ENCODE measurements at regions not wholly inside any gene's neighbourhood (a gene's known extent, or its start where the extent isn't known, plus 50 kb on each side); places are given as distances from the start of the nearest gene placed in this dataset.
"Not testable (repeated sequence)": the region's sequence is repeated elsewhere in the genome, so short reads cannot be mapped to it uniquely, and the experiment has no call there.

DNA sequence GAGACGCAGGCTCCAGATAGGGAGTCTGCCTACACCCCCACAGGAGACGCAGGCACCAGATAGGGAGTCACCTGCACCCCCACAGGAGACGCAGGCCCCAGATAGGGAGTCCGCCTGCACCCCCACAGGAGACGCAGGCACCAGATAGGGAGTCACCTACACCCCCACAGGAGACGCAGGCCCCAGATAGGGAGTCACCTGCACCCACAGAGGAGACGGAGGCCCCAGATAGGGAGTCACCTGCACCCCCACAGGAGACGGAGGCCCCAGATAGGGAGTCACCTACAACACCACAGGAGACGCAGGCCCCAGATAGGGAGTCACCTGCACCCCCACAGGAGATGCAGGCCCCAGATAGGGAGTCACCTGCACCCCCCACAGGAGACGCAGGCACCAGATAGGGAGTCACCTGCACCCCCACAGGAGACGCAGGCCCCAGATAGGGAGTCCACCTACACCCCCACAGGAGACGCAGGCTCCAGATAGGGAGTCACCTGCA, 77.2 kb upstream of the PPP2R2D start:
- not testable (repeated sequence) for H3K27ac ChIP-seq, H3K4me3 ChIP-seq

DNA sequence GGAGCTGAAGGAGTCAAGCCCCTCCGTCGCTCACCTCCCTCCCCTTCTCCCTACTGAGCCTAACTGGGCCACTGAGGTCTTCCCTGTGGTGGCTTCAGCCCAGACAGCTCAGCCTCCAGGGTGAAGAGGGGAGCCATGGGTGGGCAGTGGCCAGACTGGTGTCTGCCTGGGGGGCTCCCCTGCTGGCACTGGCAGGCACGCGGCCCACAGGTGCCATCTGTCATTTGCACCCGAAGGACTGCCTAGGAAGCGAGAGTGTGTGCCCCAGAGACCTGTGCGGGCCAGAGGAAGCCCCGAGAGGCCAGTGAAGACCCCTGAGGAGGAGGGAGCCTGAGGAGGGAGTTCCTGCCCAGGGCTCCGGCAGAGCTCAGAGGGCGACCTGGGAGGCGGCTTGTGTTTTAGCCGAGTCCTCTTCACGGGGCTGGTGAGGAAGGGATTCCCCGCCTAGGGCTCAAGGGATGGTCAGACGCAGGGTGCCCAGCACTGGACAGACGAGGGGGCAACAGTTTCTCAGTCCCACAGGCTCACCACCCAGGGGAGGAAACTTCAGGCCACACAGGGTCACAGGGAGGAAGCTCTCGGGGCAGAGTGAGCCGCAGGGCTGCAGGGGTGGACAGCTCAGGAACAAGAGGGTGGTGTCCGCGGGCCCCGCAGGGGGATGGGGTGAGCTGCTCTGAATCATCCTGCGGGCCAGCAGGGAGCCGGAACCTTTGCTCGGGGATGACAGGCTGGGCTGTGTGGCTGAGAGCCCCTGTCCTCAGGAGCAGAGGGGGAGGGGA, 76.2 kb upstream of the PPP2R2D start:
- Histone ChIP-seq H3K4me3 (no peak overlapping the region), H3K27ac (no peak overlapping the region)

DNA sequence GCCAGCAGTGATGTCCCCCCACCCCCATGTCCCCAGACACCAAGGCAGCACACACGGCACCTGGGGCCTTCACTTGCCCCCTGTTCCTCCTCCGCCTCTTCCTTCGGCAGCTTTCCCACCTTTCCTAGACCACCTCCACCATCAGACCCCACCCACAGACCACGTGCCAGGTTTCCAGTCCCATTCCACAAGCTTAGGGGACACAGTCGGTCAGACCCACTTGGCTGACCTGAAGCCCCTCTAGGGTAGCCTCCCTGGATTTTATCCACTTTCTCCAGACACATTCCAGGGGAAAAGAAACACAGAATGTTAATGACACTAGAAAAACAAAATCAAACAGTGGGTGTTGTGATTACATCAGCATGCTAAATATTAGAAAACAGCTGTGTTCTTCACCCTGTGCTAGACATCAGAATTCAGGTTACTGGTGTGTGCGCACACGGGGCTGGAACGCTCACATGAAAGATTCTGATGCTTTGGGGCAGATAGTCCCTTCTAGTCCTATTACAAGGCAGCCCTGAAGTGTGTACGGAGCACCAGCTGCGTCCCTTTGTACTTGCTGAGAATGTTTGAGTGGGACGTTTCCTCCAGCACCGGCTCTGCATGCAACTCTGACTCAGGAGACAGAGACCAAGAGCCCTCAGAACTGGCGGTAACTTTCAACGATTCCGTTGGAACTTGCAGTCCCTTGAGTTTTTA, 75.5 kb upstream of the PPP2R2D start:
- no peak overlapping the region for H3K4me3 ChIP-seq
- no peak overlapping the region for H3K27ac ChIP-seq

DNA sequence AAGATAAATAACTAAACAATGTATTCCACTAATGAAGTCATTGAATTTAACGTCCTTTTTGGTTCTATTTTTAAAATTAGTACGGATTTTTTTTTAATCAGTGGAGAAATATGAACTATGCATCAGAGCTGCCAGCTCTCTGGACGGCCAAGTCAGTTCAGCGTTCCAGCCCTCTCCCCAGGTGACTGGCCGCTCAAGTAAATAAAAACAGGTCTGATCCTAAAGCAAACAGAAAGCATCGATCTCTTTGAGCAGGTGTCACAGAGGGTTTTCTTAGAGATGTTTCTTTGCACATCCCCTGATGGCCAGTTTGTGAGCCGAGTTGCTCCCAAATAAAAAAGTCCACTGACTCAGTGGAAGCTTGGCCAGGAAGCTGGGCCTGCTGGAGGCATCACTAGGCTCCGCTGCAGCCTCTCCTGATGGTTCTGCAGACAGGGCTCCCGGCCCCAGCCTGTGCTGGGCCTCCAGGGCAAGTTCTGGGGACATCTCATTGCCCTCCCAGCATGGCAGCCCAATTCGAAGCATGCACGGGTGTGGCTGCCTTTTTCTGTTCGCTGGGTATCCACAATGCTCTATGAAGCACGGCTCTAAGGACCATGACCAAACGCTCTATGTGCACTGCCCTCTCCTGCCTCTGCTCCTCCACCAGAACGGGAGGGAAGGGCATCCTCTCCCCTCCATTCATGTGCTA, 74.7 kb upstream of the PPP2R2D start:
- H3K4me3 ChIP-seq: no peak overlapping the region
- H3K27ac ChIP-seq: no peak overlapping the region

DNA sequence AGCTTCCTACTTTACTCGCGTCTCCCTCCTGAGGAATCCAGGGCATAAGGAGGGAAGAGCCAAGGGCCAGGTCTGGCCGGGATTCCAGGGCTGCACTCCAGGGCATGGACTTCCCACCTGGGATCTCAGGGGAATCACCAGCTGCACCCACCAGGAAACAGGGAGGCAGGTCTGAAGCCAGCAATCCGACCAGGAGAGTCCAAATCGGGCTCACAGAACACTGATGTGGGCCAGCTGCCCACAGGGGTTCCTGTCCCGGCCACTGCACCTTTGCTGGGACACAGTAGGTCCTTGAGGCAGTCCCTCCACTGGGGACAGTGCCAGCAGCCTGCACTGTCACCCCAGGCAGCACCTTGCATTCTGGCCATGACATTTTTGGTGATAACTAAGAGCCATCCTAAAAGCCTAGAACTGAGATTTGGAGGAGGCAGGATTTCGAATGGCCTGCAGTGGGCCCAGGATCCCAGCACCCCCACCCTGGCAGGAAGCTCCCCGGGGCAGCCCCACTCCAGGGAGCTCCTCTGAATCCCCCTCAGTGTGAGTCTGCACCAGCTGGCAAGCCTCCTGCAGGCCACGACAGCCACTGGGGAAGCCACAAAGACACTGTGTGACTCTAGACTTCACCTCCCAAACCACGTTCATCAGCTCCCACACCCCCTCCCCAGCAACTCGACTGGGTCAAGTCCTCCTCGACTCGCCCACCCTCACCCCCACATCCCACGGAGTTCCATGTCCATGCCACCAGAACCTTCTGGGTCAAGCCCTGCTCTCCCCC, 71.5 kb upstream of the PPP2R2D start:
- H3K27ac ChIP-seq: no peak overlapping the region
- no peak overlapping the region for H3K4me3 ChIP-seq

DNA sequence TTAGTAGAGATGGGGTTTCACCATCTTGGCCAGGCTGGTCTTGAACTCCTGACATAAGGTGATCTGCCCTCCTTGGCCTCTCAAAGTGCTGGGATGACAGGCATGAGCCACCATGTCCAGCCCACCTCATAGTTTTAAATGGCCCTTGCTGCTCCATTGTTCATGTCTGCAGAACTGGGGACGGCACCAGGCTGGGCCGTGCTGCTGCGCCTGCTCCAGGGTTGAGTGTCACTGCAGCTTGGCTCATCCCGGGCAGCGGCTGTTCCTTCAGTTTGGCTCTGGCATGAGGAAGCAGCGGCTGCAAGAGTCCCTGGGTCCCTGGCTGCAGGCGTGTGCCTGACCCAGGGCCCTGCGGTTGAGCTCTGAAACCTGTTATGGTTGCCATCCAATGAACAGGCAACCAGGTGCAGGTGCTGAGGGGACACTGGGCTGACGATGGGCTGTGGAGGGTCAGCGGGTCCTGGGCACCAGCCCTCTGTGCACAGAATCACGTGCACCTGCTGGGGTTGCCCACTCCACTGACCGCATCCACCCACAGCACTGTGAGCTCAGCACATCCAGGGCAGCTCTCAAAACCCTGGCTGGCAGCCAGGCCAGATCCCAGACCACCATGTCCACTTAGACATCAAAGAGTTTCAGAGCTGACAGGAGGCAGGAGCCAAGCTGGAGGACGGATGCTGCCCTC, 70.2 kb upstream of the PPP2R2D start:
- Histone ChIP-seq H3K4me3 (no peak overlapping the region), H3K27ac (no peak overlapping the region)

DNA sequence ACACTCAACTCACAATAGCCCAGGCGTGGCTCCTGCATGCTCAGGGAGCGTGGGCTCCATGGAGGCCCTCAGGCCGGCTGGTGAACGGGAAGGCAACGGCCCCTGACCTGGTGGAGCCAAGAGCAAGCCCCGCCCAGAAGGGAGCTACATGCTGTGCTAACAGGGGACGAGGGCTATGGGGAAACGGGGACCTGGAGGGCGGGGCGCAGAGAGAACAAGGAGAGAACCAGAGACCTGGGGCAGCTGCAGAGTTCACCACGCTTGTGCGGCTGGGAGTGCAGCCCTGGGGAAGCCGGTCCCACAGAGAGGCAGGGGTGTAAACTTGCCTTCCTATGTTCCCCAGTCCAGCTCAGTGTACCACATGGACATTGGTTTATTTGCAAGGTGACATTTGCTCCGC, 69.2 kb upstream of the PPP2R2D start:
- H3K4me3 ChIP-seq: no peak overlapping the region
- H3K27ac ChIP-seq: no peak overlapping the region

DNA sequence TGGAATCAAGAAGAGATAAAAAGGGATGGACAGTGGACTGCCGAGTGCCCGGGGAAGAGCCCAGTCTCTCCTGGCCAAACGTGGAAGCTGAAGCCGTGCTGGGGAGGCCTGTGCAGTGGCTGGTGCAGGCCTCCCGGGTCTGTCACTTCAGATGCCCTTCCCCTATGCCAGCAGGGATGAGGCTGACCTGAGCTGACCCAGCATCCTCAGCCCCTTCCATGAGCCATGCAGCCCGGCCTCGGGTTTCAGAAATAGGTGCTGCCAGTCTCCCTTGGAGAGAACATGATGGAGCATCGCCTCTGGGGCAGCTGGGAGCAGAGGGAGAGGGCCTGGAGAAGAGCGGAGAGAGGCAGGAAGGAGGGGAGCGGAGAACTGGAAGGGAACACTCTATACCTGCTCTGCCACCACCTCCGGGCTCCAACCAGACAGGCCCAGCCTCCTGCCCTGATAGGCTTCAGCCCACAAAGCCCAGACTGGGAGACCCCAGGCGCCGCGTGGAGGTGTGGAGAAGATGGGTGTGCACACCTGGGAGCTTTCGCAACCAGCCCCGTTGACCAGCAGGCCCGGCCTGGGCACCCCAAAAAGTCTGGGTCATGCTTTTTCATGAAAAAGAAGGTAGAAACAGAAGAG, 68.6 kb upstream of the PPP2R2D start:
- no peak overlapping the region for H3K27ac ChIP-seq
- no peak overlapping the region for H3K4me3 ChIP-seq

DNA sequence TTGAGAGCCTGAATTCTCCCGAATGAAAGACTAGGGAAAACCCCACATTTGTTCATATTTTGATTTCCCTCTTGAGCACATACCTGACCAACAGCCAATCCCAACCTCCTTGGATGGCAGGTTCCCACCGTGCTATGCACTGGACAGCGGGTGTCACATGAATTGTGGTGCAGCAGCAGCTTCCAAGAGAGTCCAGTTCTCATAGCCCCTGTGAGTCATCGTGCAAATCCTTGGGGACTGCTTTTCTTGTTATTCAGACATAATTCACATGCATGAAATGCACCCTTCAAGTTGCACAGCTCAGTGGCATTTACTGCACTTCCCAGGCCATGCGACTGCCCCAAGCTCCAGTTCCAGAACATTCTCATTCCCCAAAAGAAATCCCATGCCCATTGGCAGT, 67.8 kb upstream of the PPP2R2D start:
- H3K4me3 ChIP-seq: no peak overlapping the region
- no peak overlapping the region for H3K27ac ChIP-seq

DNA sequence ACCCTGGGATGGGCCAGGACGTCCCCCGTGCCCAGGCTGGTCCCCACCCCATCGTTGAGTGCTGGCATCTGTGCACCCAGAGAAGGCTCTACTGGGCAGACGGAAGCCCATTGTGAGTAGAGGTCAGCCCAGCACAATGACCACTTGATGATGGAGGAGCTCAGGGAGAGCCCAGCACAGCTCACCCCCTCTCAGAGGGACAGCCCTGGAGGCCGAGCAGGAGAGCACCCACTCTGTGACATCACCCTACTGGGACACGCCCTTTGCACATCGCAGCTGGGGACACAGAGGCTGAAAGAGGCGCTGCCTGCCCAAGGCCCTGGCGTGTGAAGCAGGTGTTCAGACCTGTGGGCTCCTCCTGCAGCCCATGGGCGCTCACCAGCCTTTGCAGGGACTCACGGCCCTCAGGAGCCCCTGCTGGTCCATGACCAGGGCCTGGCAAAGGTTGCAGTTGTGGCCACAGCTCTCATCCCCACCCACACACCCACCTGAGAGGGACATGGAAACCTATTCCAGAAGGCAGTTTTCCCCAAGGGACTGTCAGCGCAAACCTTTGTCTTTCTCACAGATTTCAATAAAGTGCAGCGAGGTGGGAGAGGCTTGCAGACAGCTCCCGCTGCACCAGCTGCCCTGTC, 67.2 kb upstream of the PPP2R2D start:
- Histone ChIP-seq H3K27ac (no peak overlapping the region), H3K4me3 (no peak overlapping the region)

DNA sequence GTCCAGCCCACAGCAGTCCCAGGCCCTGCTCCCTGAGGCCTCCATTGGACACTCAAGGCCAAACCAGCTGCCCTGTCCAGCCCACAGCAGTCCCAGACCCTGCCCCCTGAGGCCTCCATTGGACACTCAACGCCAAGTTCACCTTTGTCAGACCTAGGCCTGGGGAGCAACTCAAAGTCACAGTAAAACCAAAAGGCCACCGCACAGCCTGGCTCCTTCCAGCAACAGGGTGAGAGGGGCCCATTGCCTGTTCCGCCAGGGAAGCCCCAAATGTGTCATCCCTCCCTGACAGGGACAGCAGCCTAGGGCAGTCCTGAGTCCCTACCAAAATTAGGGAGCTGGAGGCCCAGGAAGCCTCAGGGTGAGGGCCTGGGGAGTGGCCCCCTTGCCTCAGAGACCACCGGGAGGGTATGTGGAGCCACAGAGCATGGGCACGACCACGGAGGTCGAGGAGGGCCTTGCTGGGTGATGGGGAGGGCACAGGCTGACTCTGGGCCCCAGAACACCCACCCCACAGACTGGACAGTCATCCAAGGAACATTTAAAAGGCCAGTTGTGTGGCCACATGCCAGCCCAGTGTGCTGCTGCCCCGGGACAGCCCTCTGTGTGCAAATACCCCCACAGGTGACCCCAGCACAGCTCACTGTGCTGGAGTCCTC, 66.5 kb upstream of the PPP2R2D start:
- Histone ChIP-seq H3K27ac (no peak overlapping the region), H3K4me3 (no peak overlapping the region)

DNA sequence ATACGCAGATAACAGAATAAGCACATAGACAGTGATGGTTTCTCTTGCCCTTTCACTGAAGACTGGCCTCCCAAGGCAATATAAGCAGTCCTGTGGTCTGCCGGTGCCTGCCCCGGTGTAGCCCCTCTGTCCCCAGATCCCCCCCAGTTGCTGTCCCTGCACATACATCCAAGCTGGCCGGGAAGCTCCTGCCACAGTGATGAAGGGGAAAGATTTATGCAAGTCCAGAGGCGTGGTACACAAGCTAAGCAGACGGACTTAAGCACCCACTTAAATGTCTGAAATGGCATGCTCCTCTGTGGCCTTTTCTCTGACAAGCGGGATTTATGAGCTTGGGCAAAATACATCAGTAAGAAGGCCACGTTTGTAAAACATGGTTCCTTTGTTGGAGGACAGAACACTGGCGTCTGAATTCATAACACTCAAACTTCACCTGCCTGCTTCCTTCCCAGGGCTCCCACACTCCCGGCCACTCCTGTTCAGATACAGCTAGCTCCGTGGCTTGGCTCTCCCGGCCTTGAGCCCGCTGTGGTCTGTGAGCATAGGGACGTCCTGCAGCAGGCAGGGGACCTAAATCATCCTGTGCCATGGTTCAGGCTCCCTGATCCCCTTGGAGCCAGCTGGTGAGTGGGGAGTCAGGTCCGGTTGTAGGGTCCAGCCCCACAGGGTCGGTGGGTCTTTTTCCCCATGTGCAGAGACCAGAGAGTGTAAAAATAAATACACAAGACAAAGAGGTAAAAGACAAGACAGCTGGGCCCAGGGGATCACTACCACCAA, 61.7 kb upstream of the PPP2R2D start:
- Histone ChIP-seq H3K27ac (no peak overlapping the region), H3K4me3 (no peak overlapping the region)

DNA sequence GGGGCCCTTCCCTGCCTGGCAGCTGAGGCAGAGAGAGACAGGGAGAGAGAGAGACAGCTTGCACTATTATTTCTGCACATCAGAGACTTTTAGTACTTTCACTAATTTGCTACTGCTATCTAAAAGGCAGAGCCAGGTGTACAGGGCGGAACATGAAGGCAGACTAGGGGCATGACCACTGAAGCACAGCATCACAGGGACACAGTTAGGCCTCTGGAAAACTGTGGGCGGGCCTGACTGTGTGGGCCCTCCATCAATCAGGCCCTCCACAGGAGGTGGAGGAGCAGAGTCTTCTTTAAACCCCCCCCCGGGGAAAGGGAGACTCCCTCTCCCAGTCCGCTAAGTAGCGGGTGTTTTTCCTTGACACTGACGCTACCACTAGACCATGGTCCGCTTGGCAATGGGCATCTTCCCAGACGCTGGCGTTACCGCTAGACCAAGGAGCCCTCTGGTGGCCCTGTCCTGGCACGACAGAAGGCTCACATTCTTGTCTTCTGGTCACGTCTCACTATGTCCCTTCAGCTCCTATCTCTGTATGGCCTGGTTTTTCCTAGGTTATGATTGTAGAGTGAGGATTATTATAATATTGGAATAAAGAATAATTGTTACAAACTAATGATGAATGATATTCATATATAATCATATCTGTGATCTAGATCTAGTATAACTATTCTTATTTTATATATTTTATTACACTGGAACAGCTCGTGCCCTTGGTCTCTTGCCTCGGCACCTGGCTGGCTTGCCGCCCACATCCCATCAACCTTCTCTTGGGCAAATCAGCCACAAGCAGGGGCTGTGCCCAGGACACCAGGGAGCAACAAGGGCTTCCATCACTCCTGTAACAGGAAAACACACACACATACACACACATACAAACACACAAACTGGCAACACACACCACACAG, 60.7 kb upstream of the PPP2R2D start:
- H3K27ac ChIP-seq, H3K4me3 ChIP-seq: not testable (repeated sequence)

DNA sequence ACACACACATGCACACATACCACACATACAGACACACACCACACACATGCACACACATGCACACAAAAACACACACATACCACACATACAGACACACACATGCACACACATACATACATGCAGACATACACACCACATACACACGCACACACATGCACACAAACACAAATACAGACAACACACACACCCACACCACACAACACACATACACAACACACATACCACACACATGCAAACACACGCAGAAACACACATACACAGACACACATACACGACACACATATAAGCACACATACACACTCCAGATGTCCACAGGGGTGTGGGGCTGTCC, 60.1 kb upstream of the PPP2R2D start:
- Histone ChIP-seq H3K27ac (no peak overlapping the region), H3K4me3 (no peak overlapping the region)

DNA sequence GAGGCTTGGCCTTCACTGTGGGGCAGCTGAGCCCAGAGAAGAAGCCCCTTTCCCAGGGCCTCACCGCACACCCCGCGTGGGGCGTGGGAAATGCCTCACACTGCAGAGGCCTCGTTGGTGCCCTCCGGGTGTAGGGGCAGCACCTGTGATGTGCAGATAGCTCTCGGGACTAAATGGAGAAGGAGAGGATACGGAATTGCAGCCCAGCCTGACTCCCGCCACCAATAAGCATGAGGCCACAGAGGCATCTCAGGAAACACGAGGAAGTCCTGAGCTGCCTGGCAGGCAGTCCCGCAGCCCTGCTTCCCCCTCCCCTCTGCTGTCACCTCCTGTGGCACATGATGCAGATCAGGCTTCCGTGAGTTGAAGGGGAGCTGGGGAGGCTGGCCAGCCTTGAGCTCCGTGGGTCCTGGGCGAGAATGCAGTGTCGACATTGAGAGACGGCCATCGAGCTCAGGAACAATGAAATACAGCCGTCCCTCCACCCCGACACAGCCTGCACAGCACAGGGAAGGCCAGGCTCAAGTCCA, 59.6 kb upstream of the PPP2R2D start:
- Histone ChIP-seq H3K4me3 (no peak overlapping the region), H3K27ac (no peak overlapping the region)

DNA sequence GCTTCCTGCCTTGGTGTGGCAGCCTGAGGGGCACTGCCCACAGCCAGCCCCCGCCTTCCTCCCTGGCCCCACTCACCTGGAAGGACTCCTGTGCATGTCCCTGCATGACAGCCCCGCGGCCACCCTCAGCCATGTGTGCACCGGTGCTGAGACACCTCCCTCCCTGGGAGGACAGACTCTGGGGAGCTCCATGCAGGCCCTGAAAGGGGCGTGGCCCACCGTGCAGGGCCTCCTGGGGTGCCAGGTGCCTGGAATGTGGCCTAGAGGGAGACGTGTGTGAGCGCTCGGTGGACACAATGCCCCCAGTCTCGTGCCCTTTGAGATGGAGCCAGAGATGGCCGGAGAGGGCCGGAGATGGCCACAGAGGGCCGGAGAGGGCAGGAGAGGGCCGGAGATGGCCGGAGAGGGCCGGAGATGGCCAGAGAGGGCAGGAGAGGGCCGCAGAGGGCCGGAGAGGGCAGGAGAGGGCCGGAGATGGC, 59.1 kb upstream of the PPP2R2D start:
- no peak overlapping the region for H3K4me3 ChIP-seq
- H3K27ac ChIP-seq: no peak overlapping the region
